Activated T-cell treated with anti-CD3 and anti-CD28 coated beads, Interleukin-2, amount 50 U/mL, for 72 hours (primary cell): ENCODE measurements at regions not wholly inside any gene's neighbourhood (a gene's known extent, or its start where the extent isn't known, plus 50 kb on each side); places are given as distances from the start of the nearest gene placed in this dataset.
"Not testable (repeated sequence)": the region's sequence is repeated elsewhere in the genome, so short reads cannot be mapped to it uniquely, and the experiment has no call there.

Experiments
- ATAC-seq, 2 donors: fragments of 150-1000 bp; cut with Tn5 transposase; replicated peaks in 1 of 2; 2 replicates each; pipeline ENCODE4 v1.10.0; 2021; ENCODE audit warnings: moderate library complexity in 2 of 2, mild to moderate bottlenecking in 1 of 2
- DNase-seq, 2 donors: peaks; one replicate each; pipeline ENCODE4 v3.0.0; 2021 to 2022; ENCODE audit warnings: mixed read lengths in 1 of 2
- H3K27ac Mint-ChIP-seq: one replicate; pipeline ENCODE4 v1.8.0; 2022; ENCODE audit warnings: mild to moderate bottlenecking, moderate library complexity, mixed read lengths
- H3K27me3 Mint-ChIP-seq: one replicate; pipeline ENCODE4 v1.8.0; 2022; ENCODE audit warnings: low read depth, mixed read lengths
- H3K36me3 Mint-ChIP-seq, 2 donors: one replicate each; pipeline ENCODE4 v1.8.0; 2022; ENCODE audit warnings: mixed read lengths in 2 of 2, mild to moderate bottlenecking in 1 of 2; ENCODE audit not compliant: insufficient read depth in 2 of 2
- H3K4me1 Mint-ChIP-seq: one replicate; pipeline ENCODE4 v1.8.0; 2022; ENCODE audit warnings: low read depth, mixed read lengths
- H3K4me3 Mint-ChIP-seq, 2 donors: one replicate each; pipeline ENCODE4 v1.8.0; 2022; ENCODE audit warnings: mild to moderate bottlenecking in 2 of 2, mixed read lengths in 2 of 2, moderate library complexity in 2 of 2
- H3K9me3 Mint-ChIP-seq, 2 donors: one replicate each; pipeline ENCODE4 v1.8.0; 2022; ENCODE audit warnings: mixed read lengths in 2 of 2

- ATAC-seq, DNase-seq, H3K4me1 Mint-ChIP-seq, H3K9me3 Mint-ChIP-seq, H3K27ac Mint-ChIP-seq, H3K4me3 Mint-ChIP-seq, H3K36me3 Mint-ChIP-seq: not testable (repeated sequence)
- peaks cover 14% of the 10 kb centered on the region for H3K27me3 Mint-ChIP-seq
Measured at GRCh38 chr12:131429697-131430096, 281.2 kb upstream of the SFSWAP start.

GRCh38 chr12:131430158-131430742 is 280.6 kb upstream of the SFSWAP start:
- Mint-ChIP-seq H3K36me3 (no peaks in the 10 kb centered on the region), H3K27ac (no peak overlapping the region), H3K4me1 (no peaks in the 10 kb centered on the region), H3K9me3 (no peaks in the 10 kb centered on the region), H3K4me3 (no peak overlapping the region), H3K27me3 (peaks cover 15% of the 10 kb centered on the region)
- ATAC-seq: no peak
- DNase-seq: no peak

- H3K27ac Mint-ChIP-seq: not testable (repeated sequence)
Measured at GRCh38 chr12:131431126-131431655, 279.7 kb upstream of the SFSWAP start.

GRCh38 chr12:131432532-131433260 is 278.2 kb upstream of the SFSWAP start:
- ATAC-seq (no peak), DNase-seq (no peak)
- Mint-ChIP-seq H3K9me3 (no peaks in the 10 kb centered on the region), H3K4me1 (no peaks in the 10 kb centered on the region), H3K27me3 (peaks cover 15% of the 10 kb centered on the region), H3K4me3 (no peak overlapping the region), H3K36me3 (no peaks in the 10 kb centered on the region), H3K27ac (no peak overlapping the region)

More at GRCh38 chr12:131431126-131431655, 279.7 kb upstream of the SFSWAP start:
- not testable (repeated sequence) for DNase-seq, H3K9me3 Mint-ChIP-seq, ATAC-seq, H3K36me3 Mint-ChIP-seq, H3K4me1 Mint-ChIP-seq, H3K4me3 Mint-ChIP-seq
- H3K27me3 Mint-ChIP-seq: peaks cover 15% of the 10 kb centered on the region

- Mint-ChIP-seq H3K27ac (no peak overlapping the region), H3K36me3 (no peaks in the 10 kb centered on the region), H3K4me1 (no peaks in the 10 kb centered on the region), H3K9me3 (no peaks in the 10 kb centered on the region), H3K4me3 (no peak overlapping the region), H3K27me3 (peaks cover 15% of the 10 kb centered on the region)
- DNase-seq: no peak
- ATAC-seq: no peak
Measured at GRCh38 chr12:131434208-131435125, 276.4 kb upstream of the SFSWAP start.

- no peak overlapping the region for H3K4me3 Mint-ChIP-seq
- DNase-seq: no peak
- H3K9me3 Mint-ChIP-seq: no peaks in the 10 kb centered on the region
- H3K27ac Mint-ChIP-seq: no peak overlapping the region
- peaks cover 11% of the 10 kb centered on the region for H3K27me3 Mint-ChIP-seq
- H3K4me1 Mint-ChIP-seq: no peaks in the 10 kb centered on the region
- no peak for ATAC-seq
- H3K36me3 Mint-ChIP-seq: no peaks in the 10 kb centered on the region
Measured at GRCh38 chr12:131436922-131437705, 273.8 kb upstream of the SFSWAP start.

- Mint-ChIP-seq H3K4me3 (no peak overlapping the region), H3K4me1 (no peaks in the 10 kb centered on the region), H3K36me3 (no peaks in the 10 kb centered on the region), H3K27me3 (peaks cover 6% of the 10 kb centered on the region), H3K27ac (no peak overlapping the region), H3K9me3 (no peaks in the 10 kb centered on the region)
- DNase-seq (no peak), ATAC-seq (no peak)
Measured at GRCh38 chr12:131437706-131438492, 273.0 kb upstream of the SFSWAP start.

GRCh38 chr12:131438493-131438835 is 272.4 kb upstream of the SFSWAP start:
- H3K4me3 Mint-ChIP-seq, H3K4me1 Mint-ChIP-seq, DNase-seq, ATAC-seq, H3K27me3 Mint-ChIP-seq, H3K9me3 Mint-ChIP-seq, H3K27ac Mint-ChIP-seq, H3K36me3 Mint-ChIP-seq: not testable (repeated sequence)

- H3K27ac Mint-ChIP-seq: no peak overlapping the region
- DNase-seq (no peak), ATAC-seq (no peak)
- H3K36me3 Mint-ChIP-seq: no peaks in the 10 kb centered on the region
- H3K4me1 Mint-ChIP-seq: no peaks in the 10 kb centered on the region
- no peak overlapping the region for H3K4me3 Mint-ChIP-seq
- H3K27me3 Mint-ChIP-seq: peaks cover 6% of the 10 kb centered on the region
- H3K9me3 Mint-ChIP-seq: no peaks in the 10 kb centered on the region
Measured at GRCh38 chr12:131438881-131439280, 272.0 kb upstream of the SFSWAP start.

GRCh38 chr12:131439752-131440151 is 271.1 kb upstream of the SFSWAP start:
- not testable (repeated sequence) for DNase-seq, ATAC-seq, H3K4me1 Mint-ChIP-seq, H3K27me3 Mint-ChIP-seq, H3K9me3 Mint-ChIP-seq, H3K4me3 Mint-ChIP-seq, H3K36me3 Mint-ChIP-seq, H3K27ac Mint-ChIP-seq

- not testable (repeated sequence) for DNase-seq, H3K27me3 Mint-ChIP-seq, H3K4me1 Mint-ChIP-seq, H3K27ac Mint-ChIP-seq, H3K4me3 Mint-ChIP-seq, H3K36me3 Mint-ChIP-seq, H3K9me3 Mint-ChIP-seq
- peak in 1 of 2 donors; percentile 25 for ATAC-seq
Measured at GRCh38 chr12:131440209-131441059, 270.5 kb upstream of the SFSWAP start.
